GM12892 (cell line): ENCODE measurements at regions not wholly inside any gene's neighbourhood (a gene's known extent, or its start where the extent isn't known, plus 50 kb on each side); places are given as distances from the start of the nearest gene placed in this dataset.

ENCODE experiments used
- DNase-seq: peaks from one replicate; pipeline ENCODE4 v3.0.0; 2011; ENCODE audit not compliant: insufficient read length
- FAIRE-seq: peaks from 2 replicates; lab custom pipeline; 2011; peaks lifted over from hg19 to GRCh38; lab: Jason Lieb, UNC
- POLR2A ChIP-seq: IDR thresholded peaks from 2 replicates; pipeline ENCODE4 v1.6.1; 2011; ENCODE audit warnings: low read depth, low read length, control low read depth
- POLR2AphosphoS5 ChIP-seq: IDR thresholded peaks from 2 replicates; pipeline ENCODE4 v1.6.1; 2011; ENCODE audit warnings: low read depth, low read length, control low read depth
- TAF1 ChIP-seq: IDR thresholded peaks from 2 replicates; pipeline ENCODE4 v1.6.1; 2011; ENCODE audit warnings: low read depth, mild to moderate bottlenecking, control low read depth, low read length, borderline replicate concordance

- FAIRE-seq (peak; percentile 36), DNase-seq (no peak)
- TF ChIP-seq POLR2AphosphoS5 (no peak), POLR2A (no peak), TAF1 (no peak)
Measured at GRCh38 chr5:92907938-92908606, 672.9 kb downstream of the NR2F1-AS1 start.

GRCh38 chr5:92906798-92907376, 674.1 kb downstream of the NR2F1-AS1 start:
- DNase-seq (no peak), FAIRE-seq (no peak)
- TF ChIP-seq TAF1: no peak
- no peak for TF ChIP-seq POLR2AphosphoS5
- no peak for TF ChIP-seq POLR2A

GRCh38 chr5:92904021-92904420, 677.0 kb downstream of the NR2F1-AS1 start:
- DNase-seq (no peak), FAIRE-seq (no peak)
- TF ChIP-seq POLR2AphosphoS5: no peak
- TF ChIP-seq POLR2A: no peak
- no peak for TF ChIP-seq TAF1

- FAIRE-seq (no peak), DNase-seq (no peak)
- TF ChIP-seq POLR2A (no peak), POLR2AphosphoS5 (no peak), TAF1 (no peak)
Measured at GRCh38 chr5:92899611-92900010, 681.4 kb downstream of the NR2F1-AS1 start.

GRCh38 chr5:92896722-92897121, 684.3 kb downstream of the NR2F1-AS1 start:
- DNase-seq: no peak
- TF ChIP-seq POLR2AphosphoS5 (no peak), POLR2A (no peak), TAF1 (no peak)
- no peak for FAIRE-seq

- FAIRE-seq: no peak
- DNase-seq: no peak
- no peak for TF ChIP-seq TAF1
- TF ChIP-seq POLR2AphosphoS5: no peak
- TF ChIP-seq POLR2A: no peak
Measured at GRCh38 chr5:92890841-92891244, 690.2 kb downstream of the NR2F1-AS1 start.

- no peak for DNase-seq
- no peak for FAIRE-seq
- TF ChIP-seq POLR2AphosphoS5 (no peak), TAF1 (no peak), POLR2A (no peak)
Measured at GRCh38 chr5:92889140-92889539, 691.9 kb downstream of the NR2F1-AS1 start.

- DNase-seq: no peak
- TF ChIP-seq POLR2A (no peak), POLR2AphosphoS5 (no peak), TAF1 (no peak)
- no peak for FAIRE-seq
Measured at GRCh38 chr5:92887254-92887653, 693.8 kb downstream of the NR2F1-AS1 start.

- FAIRE-seq: no peak
- no peak for TF ChIP-seq POLR2AphosphoS5
Measured at GRCh38 chr5:92886751-92887150, 694.3 kb downstream of the NR2F1-AS1 start.

GRCh38 chr5:92885950-92886349, 695.1 kb downstream of the NR2F1-AS1 start:
- FAIRE-seq (no peak), DNase-seq (no peak)
- TF ChIP-seq POLR2A: no peak
- no peak for TF ChIP-seq POLR2AphosphoS5
- no peak for TF ChIP-seq TAF1

More at GRCh38 chr5:92886751-92887150, 694.3 kb downstream of the NR2F1-AS1 start:
- DNase-seq: no peak

GRCh38 chr5:92884469-92884868, 696.5 kb downstream of the NR2F1-AS1 start:
- FAIRE-seq (no peak), DNase-seq (no peak)
- TF ChIP-seq POLR2A (no peak), POLR2AphosphoS5 (no peak), TAF1 (no peak)

GRCh38 chr5:92879806-92880543, 701.0 kb downstream of the NR2F1-AS1 start:
- no peak for DNase-seq
- no peak for FAIRE-seq
- TF ChIP-seq POLR2AphosphoS5 (no peak), TAF1 (no peak), POLR2A (no peak)
